ENCODE measurements at regions not wholly inside any gene's neighbourhood (a gene's known extent, or its start where the extent isn't known, plus 50 kb on each side); places are given as distances from the start of the nearest gene placed in this dataset.

DNA sequence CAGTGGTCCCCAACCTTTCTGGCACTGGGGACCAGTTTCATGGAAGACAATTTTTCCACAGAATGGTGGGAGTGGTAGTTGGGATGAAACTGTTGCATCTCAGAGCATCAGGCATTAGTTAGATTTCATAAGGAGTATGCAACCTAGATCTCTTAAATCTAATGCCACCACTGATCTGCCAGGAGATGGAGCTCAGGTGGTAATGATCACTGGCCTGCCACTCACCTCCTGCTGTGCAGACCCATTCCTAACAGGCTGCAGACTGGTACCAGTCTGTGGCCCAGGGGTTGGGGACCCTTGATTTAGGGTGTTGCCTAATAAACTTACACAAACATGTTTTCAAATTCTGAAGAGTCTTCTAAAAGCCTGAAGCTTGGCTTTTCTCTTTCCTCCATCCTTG lies 261.3 kb downstream of the CDH19 start:
- TF ChIP-seq, protein P1, sequence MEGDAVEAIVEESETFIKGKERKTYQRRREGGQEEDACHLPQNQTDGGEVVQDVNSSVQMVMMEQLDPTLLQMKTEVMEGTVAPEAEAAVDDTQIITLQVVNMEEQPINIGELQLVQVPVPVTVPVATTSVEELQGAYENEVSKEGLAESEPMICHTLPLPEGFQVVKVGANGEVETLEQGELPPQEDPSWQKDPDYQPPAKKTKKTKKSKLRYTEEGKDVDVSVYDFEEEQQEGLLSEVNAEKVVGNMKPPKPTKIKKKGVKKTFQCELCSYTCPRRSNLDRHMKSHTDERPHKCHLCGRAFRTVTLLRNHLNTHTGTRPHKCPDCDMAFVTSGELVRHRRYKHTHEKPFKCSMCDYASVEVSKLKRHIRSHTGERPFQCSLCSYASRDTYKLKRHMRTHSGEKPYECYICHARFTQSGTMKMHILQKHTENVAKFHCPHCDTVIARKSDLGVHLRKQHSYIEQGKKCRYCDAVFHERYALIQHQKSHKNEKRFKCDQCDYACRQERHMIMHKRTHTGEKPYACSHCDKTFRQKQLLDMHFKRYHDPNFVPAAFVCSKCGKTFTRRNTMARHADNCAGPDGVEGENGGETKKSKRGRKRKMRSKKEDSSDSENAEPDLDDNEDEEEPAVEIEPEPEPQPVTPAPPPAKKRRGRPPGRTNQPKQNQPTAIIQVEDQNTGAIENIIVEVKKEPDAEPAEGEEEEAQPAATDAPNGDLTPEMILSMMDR (IDR thresholded peaks at IDR 0.05) = no peak
- no peak for TF ChIP-seq POLR2A (IDR thresholded peaks at IDR 0.05)
